DND-41 (cell line): ENCODE measurements at regions not wholly inside any gene's neighbourhood (a gene's known extent, or its start where the extent isn't known, plus 50 kb on each side); places are given as distances from the start of the nearest gene placed in this dataset.

Source experiments
- EZH2 ChIP-seq: IDR thresholded peaks from 3 replicates; pipeline ENCODE4 v1.6.1; 2012; ENCODE audit warnings: borderline replicate concordance, low read depth, mild to moderate bottlenecking, moderate library complexity, low read length, inconsistent platforms; ENCODE audit not compliant: severe bottlenecking
- TF ChIP-seq, protein P1 (sequence below): IDR thresholded peaks from 2 replicates; pipeline ENCODE4 v1.5.1; 2012; ENCODE audit warnings: borderline replicate concordance, low read length, moderate library complexity, mild to moderate bottlenecking; ENCODE audit not compliant: poor library complexity, severe bottlenecking; ENCODE audit errors: extremely low read depth

DNA sequence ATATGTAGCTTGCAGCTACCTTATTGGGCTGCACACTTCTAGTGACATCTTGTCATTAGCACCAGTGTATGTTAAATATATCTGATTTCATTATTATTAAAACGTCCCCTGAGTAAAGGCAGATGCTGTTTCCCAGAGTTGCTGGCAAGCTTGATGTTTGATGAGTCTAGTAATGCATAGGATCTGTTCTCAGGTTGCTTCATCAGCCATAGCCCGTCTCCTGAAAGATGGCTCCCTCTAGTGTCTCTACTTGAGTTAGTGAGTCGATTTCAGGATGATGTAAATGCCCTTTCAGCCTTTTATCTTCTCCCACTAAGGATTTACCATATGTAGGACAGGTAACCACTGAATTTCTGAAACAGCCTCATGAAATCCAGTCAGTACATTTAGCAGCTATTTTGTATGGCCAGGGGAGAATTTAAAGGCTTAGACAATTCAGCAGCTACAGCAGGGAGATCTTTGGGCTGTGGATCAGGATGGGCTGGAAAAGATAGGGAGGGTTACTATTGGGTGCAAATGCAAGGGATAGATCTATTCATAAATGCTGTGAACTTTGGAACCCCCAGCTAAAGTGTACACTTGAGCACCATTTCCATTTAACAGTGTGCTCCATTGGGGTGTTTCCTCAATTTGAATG is 376.3 kb downstream of the CNTNAP4 start:
- TF ChIP-seq, protein P1, sequence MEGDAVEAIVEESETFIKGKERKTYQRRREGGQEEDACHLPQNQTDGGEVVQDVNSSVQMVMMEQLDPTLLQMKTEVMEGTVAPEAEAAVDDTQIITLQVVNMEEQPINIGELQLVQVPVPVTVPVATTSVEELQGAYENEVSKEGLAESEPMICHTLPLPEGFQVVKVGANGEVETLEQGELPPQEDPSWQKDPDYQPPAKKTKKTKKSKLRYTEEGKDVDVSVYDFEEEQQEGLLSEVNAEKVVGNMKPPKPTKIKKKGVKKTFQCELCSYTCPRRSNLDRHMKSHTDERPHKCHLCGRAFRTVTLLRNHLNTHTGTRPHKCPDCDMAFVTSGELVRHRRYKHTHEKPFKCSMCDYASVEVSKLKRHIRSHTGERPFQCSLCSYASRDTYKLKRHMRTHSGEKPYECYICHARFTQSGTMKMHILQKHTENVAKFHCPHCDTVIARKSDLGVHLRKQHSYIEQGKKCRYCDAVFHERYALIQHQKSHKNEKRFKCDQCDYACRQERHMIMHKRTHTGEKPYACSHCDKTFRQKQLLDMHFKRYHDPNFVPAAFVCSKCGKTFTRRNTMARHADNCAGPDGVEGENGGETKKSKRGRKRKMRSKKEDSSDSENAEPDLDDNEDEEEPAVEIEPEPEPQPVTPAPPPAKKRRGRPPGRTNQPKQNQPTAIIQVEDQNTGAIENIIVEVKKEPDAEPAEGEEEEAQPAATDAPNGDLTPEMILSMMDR, result peak; percentile 72
- TF ChIP-seq EZH2, result no peak
